ENCODE measurements at regions not wholly inside any gene's neighbourhood (a gene's known extent, or its start where the extent isn't known, plus 50 kb on each side); places are given as distances from the start of the nearest gene placed in this dataset.
"Not testable (repeated sequence)": the region's sequence is repeated elsewhere in the genome, so short reads cannot be mapped to it uniquely, and the experiment has no call there.

- Histone ChIP-seq H3K27ac (ENCODE audit: low read depth in 1 of 2, low read length in 1 of 2) (no peak overlapping the region), H3K9me3 (ENCODE audit: control insufficient read depth in 2 of 2, insufficient read depth in 1 of 2, low read length in 1 of 2) (no peaks in the 10 kb centered on the region), H3K36me3 (ENCODE audit: control insufficient read depth in 2 of 2, insufficient read depth in 2 of 2, low read length in 1 of 2) (no peaks in the 10 kb centered on the region), H3K27me3 (ENCODE audit: control insufficient read depth in 2 of 2, insufficient read depth in 1 of 2, low read length in 1 of 2) (no peaks in the 10 kb centered on the region), H3K4me3 (ENCODE audit: low read length in 2 of 2) (no peak overlapping the region), H3K4me1 (ENCODE audit: control insufficient read depth in 2 of 2, insufficient read depth in 2 of 2, low read length in 2 of 2) (no peaks in the 10 kb centered on the region)
- DNase-seq (ENCODE audit: low read depth in 6 of 9, low spot score in 9 of 9) = no peak
- WGBS = 90% methylated on average over 1 of the region's 1 CpG
These were observed 565.0 kb downstream of the TMEM135 start for GRCh38 chr11:87602776-87603175.

GRCh38 chr11:87600938-87601337, 563.2 kb downstream of the TMEM135 start:
- no peaks in the 10 kb centered on the region for H3K36me3 ChIP-seq (ENCODE audit: control insufficient read depth in 2 of 2, insufficient read depth in 2 of 2, low read length in 1 of 2)
- no peaks in the 10 kb centered on the region for H3K9me3 ChIP-seq (ENCODE audit: control insufficient read depth in 2 of 2, insufficient read depth in 1 of 2, low read length in 1 of 2)
- 93% methylated on average over 4 of the region's 4 CpGs for WGBS
- no peaks in the 10 kb centered on the region for H3K4me1 ChIP-seq (ENCODE audit: control insufficient read depth in 2 of 2, insufficient read depth in 2 of 2, low read length in 2 of 2)
- DNase-seq (ENCODE audit: low read depth in 6 of 9, low spot score in 9 of 9) = no peak
- H3K4me3 ChIP-seq (ENCODE audit: low read length in 2 of 2) = no peak overlapping the region
- no peaks in the 10 kb centered on the region for H3K27me3 ChIP-seq (ENCODE audit: control insufficient read depth in 2 of 2, insufficient read depth in 1 of 2, low read length in 1 of 2)
- no peak overlapping the region for H3K27ac ChIP-seq (ENCODE audit: low read depth in 1 of 2, low read length in 1 of 2)

- Histone ChIP-seq H3K27ac (ENCODE audit: low read depth in 1 of 2, low read length in 1 of 2) (no peak overlapping the region), H3K9me3 (ENCODE audit: control insufficient read depth in 2 of 2, insufficient read depth in 1 of 2, low read length in 1 of 2) (no peaks in the 10 kb centered on the region), H3K4me3 (ENCODE audit: low read length in 2 of 2) (no peak overlapping the region), H3K36me3 (ENCODE audit: control insufficient read depth in 2 of 2, insufficient read depth in 2 of 2, low read length in 1 of 2) (no peaks in the 10 kb centered on the region), H3K4me1 (ENCODE audit: control insufficient read depth in 2 of 2, insufficient read depth in 2 of 2, low read length in 2 of 2) (no peaks in the 10 kb centered on the region), H3K27me3 (ENCODE audit: control insufficient read depth in 2 of 2, insufficient read depth in 1 of 2, low read length in 1 of 2) (no peaks in the 10 kb centered on the region)
- DNase-seq (ENCODE audit: low read depth in 6 of 9, low spot score in 9 of 9) = no peak
These were observed 560.0 kb downstream of the TMEM135 start for GRCh38 chr11:87597725-87598124.

GRCh38 chr11:87596176-87596575, 558.4 kb downstream of the TMEM135 start:
- H3K27me3 ChIP-seq (ENCODE audit: control insufficient read depth in 2 of 2, insufficient read depth in 1 of 2, low read length in 1 of 2) = no peaks in the 10 kb centered on the region
- no peak overlapping the region for H3K4me3 ChIP-seq (ENCODE audit: low read length in 2 of 2)
- no peaks in the 10 kb centered on the region for H3K4me1 ChIP-seq (ENCODE audit: control insufficient read depth in 2 of 2, insufficient read depth in 2 of 2, low read length in 2 of 2)
- no peak overlapping the region for H3K27ac ChIP-seq (ENCODE audit: low read depth in 1 of 2, low read length in 1 of 2)
- no peak for DNase-seq (ENCODE audit: low read depth in 6 of 9, low spot score in 9 of 9)
- WGBS = 91% methylated on average over 5 of the region's 5 CpGs
- H3K9me3 ChIP-seq (ENCODE audit: control insufficient read depth in 2 of 2, insufficient read depth in 1 of 2, low read length in 1 of 2) = no peaks in the 10 kb centered on the region
- H3K36me3 ChIP-seq (ENCODE audit: control insufficient read depth in 2 of 2, insufficient read depth in 2 of 2, low read length in 1 of 2) = no peaks in the 10 kb centered on the region

- no peak for DNase-seq (ENCODE audit: low read depth in 6 of 9, low spot score in 9 of 9)
- H3K27ac ChIP-seq (ENCODE audit: low read depth in 1 of 2, low read length in 1 of 2) = no peak overlapping the region
- WGBS = 96% methylated on average over 3 of the region's 3 CpGs
These were observed 551.3 kb downstream of the TMEM135 start for GRCh38 chr11:87589082-87589481.

GRCh38 chr11:87585613-87586012, 547.9 kb downstream of the TMEM135 start:
- H3K4me3 ChIP-seq (ENCODE audit: low read length in 2 of 2); H3K36me3 ChIP-seq (ENCODE audit: control insufficient read depth in 2 of 2, insufficient read depth in 2 of 2, low read length in 1 of 2); H3K27ac ChIP-seq (ENCODE audit: low read depth in 1 of 2, low read length in 1 of 2); DNase-seq (ENCODE audit: low read depth in 6 of 9, low spot score in 9 of 9); H3K27me3 ChIP-seq (ENCODE audit: control insufficient read depth in 2 of 2, insufficient read depth in 1 of 2, low read length in 1 of 2); H3K4me1 ChIP-seq (ENCODE audit: control insufficient read depth in 2 of 2, insufficient read depth in 2 of 2, low read length in 2 of 2): not testable (repeated sequence)
- H3K9me3 ChIP-seq (ENCODE audit: control insufficient read depth in 2 of 2, insufficient read depth in 1 of 2, low read length in 1 of 2) = peaks cover 0 to 13% of the 10 kb centered on the region in 2 donors
- 42% methylated on average over 1 of the region's 1 CpG for WGBS

More at GRCh38 chr11:87589082-87589481, 551.3 kb downstream of the TMEM135 start:
- no peaks in the 10 kb centered on the region for H3K4me1 ChIP-seq (ENCODE audit: control insufficient read depth in 2 of 2, insufficient read depth in 2 of 2, low read length in 2 of 2)
- H3K9me3 ChIP-seq (ENCODE audit: control insufficient read depth in 2 of 2, insufficient read depth in 1 of 2, low read length in 1 of 2) = peaks cover 0 to 13% of the 10 kb centered on the region in 2 donors
- H3K27me3 ChIP-seq (ENCODE audit: control insufficient read depth in 2 of 2, insufficient read depth in 1 of 2, low read length in 1 of 2) = no peaks in the 10 kb centered on the region
- no peaks in the 10 kb centered on the region for H3K36me3 ChIP-seq (ENCODE audit: control insufficient read depth in 2 of 2, insufficient read depth in 2 of 2, low read length in 1 of 2)
- no peak overlapping the region for H3K4me3 ChIP-seq (ENCODE audit: low read length in 2 of 2)

GRCh38 chr11:87583931-87584330, 546.2 kb downstream of the TMEM135 start:
- Histone ChIP-seq H3K4me3 (ENCODE audit: low read length in 2 of 2) (no peak overlapping the region), H3K36me3 (ENCODE audit: control insufficient read depth in 2 of 2, insufficient read depth in 2 of 2, low read length in 1 of 2) (no peaks in the 10 kb centered on the region), H3K27ac (ENCODE audit: low read depth in 1 of 2, low read length in 1 of 2) (no peak overlapping the region), H3K27me3 (ENCODE audit: control insufficient read depth in 2 of 2, insufficient read depth in 1 of 2, low read length in 1 of 2) (no peaks in the 10 kb centered on the region), H3K9me3 (ENCODE audit: control insufficient read depth in 2 of 2, insufficient read depth in 1 of 2, low read length in 1 of 2) (peaks cover 0 to 4% of the 10 kb centered on the region in 2 donors), H3K4me1 (ENCODE audit: control insufficient read depth in 2 of 2, insufficient read depth in 2 of 2, low read length in 2 of 2) (no peaks in the 10 kb centered on the region)
- peak in 1 of 9 donors; percentile 5 for DNase-seq (ENCODE audit: low read depth in 6 of 9, low spot score in 9 of 9)
- WGBS = 93% methylated on average over 2 of the region's 2 CpGs

- Histone ChIP-seq H3K36me3 (ENCODE audit: control insufficient read depth in 2 of 2, insufficient read depth in 2 of 2, low read length in 1 of 2) (no peaks in the 10 kb centered on the region), H3K4me1 (ENCODE audit: control insufficient read depth in 2 of 2, insufficient read depth in 2 of 2, low read length in 2 of 2) (no peaks in the 10 kb centered on the region), H3K9me3 (ENCODE audit: control insufficient read depth in 2 of 2, insufficient read depth in 1 of 2, low read length in 1 of 2) (no peaks in the 10 kb centered on the region), H3K27me3 (ENCODE audit: control insufficient read depth in 2 of 2, insufficient read depth in 1 of 2, low read length in 1 of 2) (no peaks in the 10 kb centered on the region), H3K27ac (ENCODE audit: low read depth in 1 of 2, low read length in 1 of 2) (no peak overlapping the region), H3K4me3 (ENCODE audit: low read length in 2 of 2) (no peak overlapping the region)
- no peak for DNase-seq (ENCODE audit: low read depth in 6 of 9, low spot score in 9 of 9)
These were observed 537.4 kb downstream of the TMEM135 start for GRCh38 chr11:87575088-87575487.

- H3K9me3 ChIP-seq (ENCODE audit: control insufficient read depth in 2 of 2, insufficient read depth in 1 of 2, low read length in 1 of 2) = no peaks in the 10 kb centered on the region
- DNase-seq (ENCODE audit: low read depth in 6 of 9, low spot score in 9 of 9) = no peak
- no peaks in the 10 kb centered on the region for H3K4me1 ChIP-seq (ENCODE audit: control insufficient read depth in 2 of 2, insufficient read depth in 2 of 2, low read length in 2 of 2)
- no peaks in the 10 kb centered on the region for H3K36me3 ChIP-seq (ENCODE audit: control insufficient read depth in 2 of 2, insufficient read depth in 2 of 2, low read length in 1 of 2)
- H3K27ac ChIP-seq (ENCODE audit: low read depth in 1 of 2, low read length in 1 of 2) = no peak overlapping the region
- no peaks in the 10 kb centered on the region for H3K27me3 ChIP-seq (ENCODE audit: control insufficient read depth in 2 of 2, insufficient read depth in 1 of 2, low read length in 1 of 2)
- no peak overlapping the region for H3K4me3 ChIP-seq (ENCODE audit: low read length in 2 of 2)
These were observed 536.5 kb downstream of the TMEM135 start for GRCh38 chr11:87574193-87574592.

- DNase-seq (ENCODE audit: low read depth in 6 of 9, low spot score in 9 of 9) = no peak
- Histone ChIP-seq H3K27ac (ENCODE audit: low read depth in 1 of 2, low read length in 1 of 2) (no peak overlapping the region), H3K27me3 (ENCODE audit: control insufficient read depth in 2 of 2, insufficient read depth in 1 of 2, low read length in 1 of 2) (no peaks in the 10 kb centered on the region), H3K9me3 (ENCODE audit: control insufficient read depth in 2 of 2, insufficient read depth in 1 of 2, low read length in 1 of 2) (no peaks in the 10 kb centered on the region), H3K4me1 (ENCODE audit: control insufficient read depth in 2 of 2, insufficient read depth in 2 of 2, low read length in 2 of 2) (no peaks in the 10 kb centered on the region), H3K4me3 (ENCODE audit: low read length in 2 of 2) (no peak overlapping the region), H3K36me3 (ENCODE audit: control insufficient read depth in 2 of 2, insufficient read depth in 2 of 2, low read length in 1 of 2) (no peaks in the 10 kb centered on the region)
- 86% methylated on average over 1 of the region's 1 CpG for WGBS
These were observed 536.0 kb downstream of the TMEM135 start for GRCh38 chr11:87573708-87574107.
